HG03066 (cell line): ENCODE measurements at regions not wholly inside any gene's neighbourhood (a gene's known extent, or its start where the extent isn't known, plus 50 kb on each side); places are given as distances from the start of the nearest gene placed in this dataset.
"Not testable (repeated sequence)": the region's sequence is repeated elsewhere in the genome, so short reads cannot be mapped to it uniquely, and the experiment has no call there.

Source experiments
- ATAC-seq: cut with Tn5 transposase; IDR thresholded peaks from one replicate; pipeline ENCODE4 v1.9.1; 2021; ENCODE audit warnings: low read depth; ENCODE audit not compliant: unreplicated experiment

GRCh38 chr15:69751566-69751965, 298.9 kb downstream of the RPLP1 start:
- no peak for ATAC-seq

DNA sequence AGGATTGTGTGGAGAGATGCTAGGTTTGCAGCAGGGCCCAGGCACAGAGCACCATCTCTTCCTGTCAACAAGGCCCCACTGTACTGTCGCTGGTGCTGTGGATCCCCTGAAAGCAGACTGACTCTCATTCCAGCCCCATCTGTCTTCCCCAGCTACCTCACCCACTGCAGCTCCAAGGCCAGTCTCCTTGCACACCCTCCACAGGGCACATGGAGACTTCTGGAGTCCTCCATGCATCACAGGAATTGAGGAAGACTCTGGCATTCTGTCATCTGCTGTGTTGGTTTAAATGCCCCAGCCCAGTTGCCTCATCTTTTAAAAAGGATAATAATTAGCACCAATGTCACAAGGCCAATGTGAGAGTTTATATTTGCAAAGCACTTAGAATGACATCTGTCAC, 301.2 kb downstream of the RPLP1 start:
- ATAC-seq: no peak

GRCh38 chr15:69754313-69754712, 301.7 kb downstream of the RPLP1 start:
- no peak for ATAC-seq

DNA sequence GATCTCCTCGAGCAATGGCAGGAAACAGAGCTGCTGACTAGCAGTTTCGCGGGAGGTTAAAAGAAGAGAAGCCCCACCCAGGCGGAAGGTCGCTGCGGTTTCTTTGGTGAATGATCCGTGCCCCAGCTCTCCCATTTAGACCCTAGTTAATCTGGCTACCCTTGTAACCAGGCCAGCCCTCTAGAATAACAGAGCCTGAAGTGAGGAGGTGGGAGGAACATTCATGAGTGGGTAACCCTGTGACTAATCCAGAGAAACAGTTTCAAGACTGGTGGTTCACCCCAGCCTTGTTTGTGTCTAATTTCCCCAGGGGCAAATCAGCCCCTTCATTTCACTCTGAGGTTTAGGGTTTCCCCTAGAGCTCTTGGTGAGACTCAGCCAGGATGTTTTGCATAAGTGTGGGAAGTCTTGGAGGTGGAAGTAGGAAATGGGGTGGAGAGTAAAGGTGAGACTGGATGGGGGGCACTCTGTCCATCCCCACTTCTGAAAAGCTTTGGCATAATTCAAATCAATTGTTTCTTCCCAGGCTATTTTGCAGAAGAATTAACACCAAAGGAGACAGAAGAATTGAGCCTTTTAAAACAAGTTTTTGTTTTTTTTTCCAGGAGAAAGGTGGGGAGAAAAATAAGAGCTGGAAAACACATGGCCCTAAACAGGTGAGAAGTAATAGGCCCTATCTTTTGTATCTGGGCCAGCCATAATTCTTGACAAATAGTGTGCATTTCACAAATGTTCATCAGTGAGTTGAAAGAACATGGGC, 303.1 kb downstream of the RPLP1 start:
- peak; percentile 78 for ATAC-seq

DNA sequence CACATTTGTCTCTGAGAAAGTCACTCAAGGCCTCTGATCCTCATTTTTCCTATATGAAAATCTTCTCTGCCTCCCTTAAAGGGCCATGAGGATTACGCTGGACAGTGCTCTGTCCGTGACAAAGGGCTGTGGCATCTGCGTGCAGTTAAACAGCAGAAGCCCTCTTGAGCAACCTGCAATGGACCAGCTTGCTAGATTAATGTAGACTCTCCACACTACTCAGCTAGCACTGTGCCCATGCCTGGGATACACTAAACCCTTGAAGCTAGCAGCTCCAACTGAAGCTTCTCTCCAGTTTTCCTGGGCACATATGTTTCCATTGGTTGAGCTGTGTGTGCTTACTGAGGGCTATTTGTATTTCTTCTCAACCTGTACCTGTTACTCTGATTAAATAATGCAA, 303.8 kb downstream of the RPLP1 start:
- ATAC-seq: no peak

DNA sequence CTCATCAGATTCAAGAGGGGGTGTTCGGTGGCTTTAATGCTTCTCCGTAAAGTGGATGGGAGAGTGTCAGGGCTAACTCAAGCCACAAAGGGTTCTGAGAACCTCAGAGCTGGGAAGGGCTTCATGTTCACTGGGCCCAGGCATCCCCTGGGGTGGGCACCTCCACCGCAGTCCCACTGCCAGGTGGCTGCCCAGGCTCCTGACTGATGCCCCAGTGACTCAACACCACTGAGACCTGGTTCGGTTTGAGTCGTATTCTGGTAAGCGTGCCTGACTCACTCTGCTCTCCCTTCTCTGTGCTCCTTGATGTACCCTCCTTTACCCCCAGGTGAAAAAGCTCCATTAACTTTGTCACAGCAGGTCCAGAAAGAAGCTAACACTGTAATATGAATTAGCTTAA, 304.6 kb downstream of the RPLP1 start:
- no peak for ATAC-seq

DNA sequence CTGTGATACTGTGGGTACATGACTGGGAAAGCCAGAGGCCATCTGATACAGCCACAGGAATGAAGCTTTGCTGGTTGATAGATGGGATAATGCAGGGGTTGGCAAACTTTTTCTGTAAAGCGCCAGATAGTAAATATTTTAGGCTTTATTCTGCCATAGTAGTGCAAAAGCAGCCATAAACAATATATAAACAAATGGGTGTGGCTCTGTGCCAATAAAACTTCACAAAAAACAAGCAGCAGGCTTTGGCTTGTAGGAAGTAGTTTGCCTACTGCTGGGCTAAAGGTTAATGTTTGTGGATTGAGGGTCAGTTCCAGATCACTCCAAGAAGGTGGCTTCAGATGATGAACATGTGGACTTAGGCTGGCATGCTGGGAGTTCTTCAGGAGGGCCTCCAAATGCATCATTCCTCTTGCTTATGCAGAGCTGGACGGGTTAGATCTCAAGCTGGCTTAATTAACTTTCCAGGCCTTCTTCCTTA, 305.7 kb downstream of the RPLP1 start:
- no peak for ATAC-seq

GRCh38 chr15:69758810-69759790, 306.5 kb downstream of the RPLP1 start:
- peak; percentile 42 for ATAC-seq

DNA sequence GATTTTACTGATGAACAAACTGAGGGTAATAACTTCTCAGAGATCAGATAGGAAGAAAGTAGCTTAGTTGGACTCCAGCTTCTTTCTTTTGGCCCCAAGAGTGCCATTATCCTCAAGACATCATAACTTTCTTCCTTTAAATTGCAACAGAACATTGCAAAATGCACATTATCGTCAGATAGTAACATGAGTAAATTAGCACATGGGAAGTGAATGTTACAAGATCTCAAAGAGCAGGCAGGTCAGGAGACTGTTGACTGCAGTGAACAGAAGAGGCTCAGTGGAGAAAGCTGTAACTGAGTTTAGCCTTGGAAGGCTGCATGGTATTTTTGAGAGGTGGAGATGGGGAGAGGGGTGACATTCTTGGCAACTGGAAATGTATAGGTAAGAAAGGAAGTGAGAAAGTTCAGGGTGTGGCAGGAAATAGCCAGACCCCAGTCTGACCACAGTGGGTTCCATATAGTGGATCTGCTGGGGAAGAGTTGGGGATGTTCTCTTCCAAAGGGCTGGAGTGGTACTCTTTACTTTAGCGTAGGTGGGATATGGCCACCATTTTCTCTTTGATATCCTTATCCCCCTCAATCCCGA, 307.7 kb downstream of the RPLP1 start:
- no peak for ATAC-seq

DNA sequence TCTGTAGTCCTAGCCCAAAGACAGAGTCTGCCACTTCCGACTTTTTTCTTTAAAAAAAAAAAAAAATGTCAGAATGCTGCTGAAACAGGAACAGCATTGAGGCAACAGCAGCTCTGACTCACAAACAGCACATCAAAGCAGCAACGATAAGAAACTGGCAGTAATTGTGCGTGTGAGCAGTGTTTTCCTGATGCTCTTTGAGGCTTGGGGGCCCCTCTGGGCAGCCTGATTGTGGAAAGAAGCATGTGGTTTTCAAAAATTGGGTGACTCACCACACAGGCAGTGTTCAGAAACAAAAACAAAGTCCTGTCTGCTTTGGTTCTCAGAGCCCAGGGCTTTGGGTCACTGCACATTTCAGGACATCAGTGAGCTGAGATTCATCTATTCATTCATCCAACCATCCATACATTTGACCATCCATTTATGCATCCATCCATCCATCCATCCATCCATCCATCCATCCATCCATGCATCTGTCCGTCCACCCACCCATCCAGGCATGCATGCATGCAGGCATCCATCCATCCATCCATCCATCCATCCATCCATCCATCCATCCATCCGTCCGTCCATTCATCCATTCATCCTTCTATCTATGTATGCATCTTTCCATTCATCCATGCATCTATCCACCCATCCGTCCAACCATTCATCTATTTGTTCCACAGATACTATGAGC, 308.4 kb downstream of the RPLP1 start:
- ATAC-seq: peak; percentile 63

DNA sequence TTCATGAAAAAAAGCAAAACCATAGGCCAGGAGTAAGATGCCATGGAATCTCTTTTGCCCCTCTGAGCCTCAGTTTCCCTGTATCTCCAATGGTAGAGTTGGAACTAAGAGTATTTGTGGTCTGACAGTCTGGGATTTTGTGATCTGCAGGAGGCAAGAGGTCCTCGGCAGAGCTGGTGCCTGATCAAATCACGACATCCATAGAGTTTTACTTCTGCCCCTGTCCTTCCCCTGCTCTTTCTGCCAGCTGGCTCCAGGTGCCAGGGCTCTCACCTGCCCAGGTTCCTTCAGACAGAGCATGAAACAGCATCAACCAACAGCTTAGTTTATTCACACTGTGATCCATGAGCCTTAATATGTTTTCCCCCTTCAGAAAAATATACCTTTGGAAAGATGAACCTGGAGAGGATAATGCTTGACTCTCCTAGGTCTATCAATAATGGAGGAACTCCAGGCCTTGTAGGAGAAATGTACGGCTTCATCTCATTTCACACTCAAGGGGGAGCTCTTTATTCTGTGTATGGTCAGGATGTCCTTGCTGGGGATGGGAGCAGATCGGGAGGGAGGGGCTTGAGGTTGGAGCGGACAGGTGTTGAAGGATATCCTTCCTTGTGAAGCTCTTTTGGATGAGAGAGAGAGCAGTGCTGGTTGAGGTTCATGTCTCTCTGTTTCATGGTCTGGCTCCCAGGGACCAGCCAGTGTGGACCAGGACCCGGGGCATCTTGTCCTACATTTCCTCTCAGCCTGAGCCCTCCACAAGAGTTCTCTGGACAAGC, 309.9 kb downstream of the RPLP1 start:
- no peak for ATAC-seq

DNA sequence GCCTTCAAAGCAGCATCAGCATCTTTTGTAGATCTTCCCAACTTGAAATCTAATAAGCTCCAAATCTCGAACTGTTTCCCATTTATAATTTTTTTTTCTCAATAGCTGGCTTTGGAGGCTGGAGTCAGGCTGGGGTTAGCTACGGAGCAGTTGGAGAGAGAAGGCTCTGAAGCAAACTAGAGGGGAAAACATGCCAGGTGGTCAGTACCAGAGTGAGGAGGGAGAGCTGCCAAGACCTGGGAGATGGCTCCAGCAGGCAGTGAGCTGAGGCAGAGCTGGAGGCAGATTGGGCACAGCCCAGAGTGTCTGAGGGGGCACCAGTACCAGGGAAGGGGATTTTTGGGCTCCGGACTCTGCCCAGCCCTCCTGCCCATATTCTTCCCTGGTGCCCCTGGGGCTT, 311.2 kb downstream of the RPLP1 start:
- no peak for ATAC-seq

GRCh38 chr15:69766156-69766555, 313.5 kb downstream of the RPLP1 start:
- ATAC-seq: no peak

GRCh38 chr15:69767191-69767590, 314.6 kb downstream of the RPLP1 start:
- no peak for ATAC-seq

- ATAC-seq: not testable (repeated sequence)
Measured at GRCh38 chr15:69769336-69769735, 316.7 kb downstream of the RPLP1 start.

DNA sequence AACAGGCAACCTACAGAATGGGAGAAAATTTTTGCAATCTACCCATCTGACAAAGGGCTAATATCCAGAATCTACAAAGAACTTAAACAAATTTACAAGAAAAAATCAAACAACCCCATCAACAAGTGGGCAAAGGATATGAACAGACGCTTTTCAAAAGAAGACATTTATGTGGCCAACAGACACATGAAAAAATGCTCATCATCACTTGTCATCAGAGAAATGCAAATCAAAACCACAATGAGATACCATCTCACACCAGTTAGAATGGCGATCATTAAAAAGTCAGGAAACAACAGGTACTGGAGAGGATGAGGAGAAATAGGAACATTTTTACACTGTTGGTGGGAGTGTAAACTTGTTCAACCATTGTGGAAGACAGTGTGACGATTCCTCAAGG, 321.6 kb downstream of the RPLP1 start:
- ATAC-seq: not testable (repeated sequence)

DNA sequence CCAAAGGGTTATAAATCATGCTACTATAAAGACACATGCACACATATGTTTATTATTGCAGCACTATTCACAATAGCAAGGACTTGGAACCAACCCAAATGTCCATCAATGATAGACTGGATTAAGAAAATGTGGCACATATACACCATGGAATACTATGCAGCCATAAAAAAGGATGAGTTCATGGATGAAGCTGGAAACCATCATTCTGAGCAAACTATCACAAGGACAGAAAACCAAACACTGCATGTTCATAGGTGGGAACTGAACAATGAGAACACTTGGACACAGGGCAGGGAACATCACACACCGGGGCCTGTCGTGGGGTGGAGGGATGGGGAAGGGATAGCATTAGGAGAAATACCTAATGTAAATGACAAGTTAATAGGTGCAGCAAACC, 322.1 kb downstream of the RPLP1 start:
- not testable (repeated sequence) for ATAC-seq

DNA sequence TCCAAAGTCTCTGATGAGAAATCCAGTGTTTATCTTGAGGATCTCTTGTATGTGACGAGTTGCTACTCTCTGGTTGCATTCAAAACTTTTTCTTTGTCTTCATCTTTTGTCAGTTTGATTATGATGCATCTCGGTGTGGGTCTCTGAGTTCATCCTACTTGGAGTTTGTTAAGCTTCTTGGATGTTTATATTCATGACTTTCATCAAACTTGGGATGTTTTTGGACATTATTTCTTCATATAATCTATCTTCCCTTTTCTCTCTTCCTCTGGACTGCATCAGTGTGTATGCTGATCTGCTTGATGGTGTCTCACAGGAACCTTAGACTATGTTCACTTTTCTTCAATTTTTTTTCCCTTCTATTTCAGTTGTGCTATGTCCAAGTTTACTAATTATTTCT, 320.4 kb downstream of the TLE3 start:
- ATAC-seq: no peak

- ATAC-seq: no peak
Measured at GRCh38 chr15:69780374-69780773, 317.3 kb downstream of the TLE3 start.

- ATAC-seq: no peak
Measured at GRCh38 chr15:69780981-69781380, 316.7 kb downstream of the TLE3 start.
